MM.1S (cell line): ENCODE measurements at regions not wholly inside any gene's neighbourhood (a gene's known extent, or its start where the extent isn't known, plus 50 kb on each side); places are given as distances from the start of the nearest gene placed in this dataset.

Experiments used
- EZH2 ChIP-seq: fragments of 300-600 bp; sonication (generic); optimal IDR thresholded peaks from 2 replicates; pipeline ENCODE3; 2017; ENCODE audit warnings: low read depth, mild to moderate bottlenecking, antibody characterized with exemption, low read length, mixed read lengths
- TF ChIP-seq, protein P1 (sequence below): fragments of 300-600 bp; sonication (generic); IDR thresholded peaks from 2 replicates; pipeline ENCODE4 v1.5.1; 2016; ENCODE audit warnings: antibody characterized with exemption, low read length, mixed read lengths

DNA sequence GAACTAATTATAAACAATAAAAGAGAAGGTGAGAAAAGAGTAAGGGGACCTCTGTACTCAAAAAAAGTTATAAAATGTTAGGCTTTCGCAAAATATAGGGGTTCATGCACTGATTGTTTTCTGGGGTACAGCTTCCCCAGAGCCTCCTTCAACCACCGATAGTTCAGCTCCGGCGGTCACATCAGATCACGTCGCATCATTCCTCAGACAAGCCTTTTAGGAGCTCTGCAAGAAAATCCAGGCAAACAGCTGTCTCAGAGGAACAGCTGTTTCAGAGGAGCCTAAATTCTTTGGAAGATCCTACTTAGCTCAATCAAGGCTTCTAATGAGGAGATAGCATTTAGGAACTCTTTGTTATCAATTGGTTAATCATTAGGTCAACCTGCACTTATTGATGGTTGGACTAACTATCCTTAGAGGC, 78.7 kb downstream of the MYCN start:
- TF ChIP-seq, protein P1, sequence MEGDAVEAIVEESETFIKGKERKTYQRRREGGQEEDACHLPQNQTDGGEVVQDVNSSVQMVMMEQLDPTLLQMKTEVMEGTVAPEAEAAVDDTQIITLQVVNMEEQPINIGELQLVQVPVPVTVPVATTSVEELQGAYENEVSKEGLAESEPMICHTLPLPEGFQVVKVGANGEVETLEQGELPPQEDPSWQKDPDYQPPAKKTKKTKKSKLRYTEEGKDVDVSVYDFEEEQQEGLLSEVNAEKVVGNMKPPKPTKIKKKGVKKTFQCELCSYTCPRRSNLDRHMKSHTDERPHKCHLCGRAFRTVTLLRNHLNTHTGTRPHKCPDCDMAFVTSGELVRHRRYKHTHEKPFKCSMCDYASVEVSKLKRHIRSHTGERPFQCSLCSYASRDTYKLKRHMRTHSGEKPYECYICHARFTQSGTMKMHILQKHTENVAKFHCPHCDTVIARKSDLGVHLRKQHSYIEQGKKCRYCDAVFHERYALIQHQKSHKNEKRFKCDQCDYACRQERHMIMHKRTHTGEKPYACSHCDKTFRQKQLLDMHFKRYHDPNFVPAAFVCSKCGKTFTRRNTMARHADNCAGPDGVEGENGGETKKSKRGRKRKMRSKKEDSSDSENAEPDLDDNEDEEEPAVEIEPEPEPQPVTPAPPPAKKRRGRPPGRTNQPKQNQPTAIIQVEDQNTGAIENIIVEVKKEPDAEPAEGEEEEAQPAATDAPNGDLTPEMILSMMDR = no peak
- no peak for TF ChIP-seq EZH2
